Neutrophil (primary cell): ENCODE measurements at regions not wholly inside any gene's neighbourhood (a gene's known extent, or its start where the extent isn't known, plus 50 kb on each side); places are given as distances from the start of the nearest gene placed in this dataset.

Experiments
- H3K27ac ChIP-seq: fragments of 200-600 bp; sonication (generic); 2 replicates; pipeline ENCODE4 v1.5.1; 2016; ENCODE audit warnings: mild to moderate bottlenecking, moderate library complexity
- H3K27me3 ChIP-seq: fragments of 200-600 bp; sonication (generic); 2 replicates; pipeline ENCODE4 v1.6.0; 2016; ENCODE audit warnings: mild to moderate bottlenecking
- H3K36me3 ChIP-seq: fragments of 200-600 bp; sonication (generic); 2 replicates; pipeline ENCODE4 v1.5.1; 2017
- H3K4me1 ChIP-seq, 2 experiments: fragments of 200-600 bp in 1 of 2; sonication (generic) in 1 of 2; 1 replicate in 1 of 2; 2 replicates in 1 of 2; pipeline versions ENCODE4 v1.5.1 to v1.6.1; 2013 to 2016; ENCODE audit warnings: low read depth in 1 of 2, low read length in 1 of 2, mild to moderate bottlenecking in 1 of 2, moderate library complexity in 1 of 2; ENCODE audit not compliant: control insufficient read depth in 1 of 2, insufficient read depth in 1 of 2
- H3K4me3 ChIP-seq, 2 experiments: fragments of 200-600 bp in 1 of 2; sonication (generic) in 1 of 2; 1 replicate in 1 of 2; 2 replicates in 1 of 2; pipeline ENCODE4 v1.5.1; 2013 to 2016; ENCODE audit warnings: low read depth in 1 of 2, low read length in 1 of 2, mild to moderate bottlenecking in 1 of 2, moderate library complexity in 1 of 2
- H3K9me3 ChIP-seq: fragments of 200-600 bp; sonication (generic); 2 replicates; pipeline ENCODE4 v1.5.1; 2016
- TF ChIP-seq, protein P1 (sequence below): fragments of 200-600 bp; sonication (generic); IDR thresholded peaks from 2 replicates; pipeline ENCODE4 v1.5.1; 2016; ENCODE audit warnings: antibody characterized with exemption

DNA sequence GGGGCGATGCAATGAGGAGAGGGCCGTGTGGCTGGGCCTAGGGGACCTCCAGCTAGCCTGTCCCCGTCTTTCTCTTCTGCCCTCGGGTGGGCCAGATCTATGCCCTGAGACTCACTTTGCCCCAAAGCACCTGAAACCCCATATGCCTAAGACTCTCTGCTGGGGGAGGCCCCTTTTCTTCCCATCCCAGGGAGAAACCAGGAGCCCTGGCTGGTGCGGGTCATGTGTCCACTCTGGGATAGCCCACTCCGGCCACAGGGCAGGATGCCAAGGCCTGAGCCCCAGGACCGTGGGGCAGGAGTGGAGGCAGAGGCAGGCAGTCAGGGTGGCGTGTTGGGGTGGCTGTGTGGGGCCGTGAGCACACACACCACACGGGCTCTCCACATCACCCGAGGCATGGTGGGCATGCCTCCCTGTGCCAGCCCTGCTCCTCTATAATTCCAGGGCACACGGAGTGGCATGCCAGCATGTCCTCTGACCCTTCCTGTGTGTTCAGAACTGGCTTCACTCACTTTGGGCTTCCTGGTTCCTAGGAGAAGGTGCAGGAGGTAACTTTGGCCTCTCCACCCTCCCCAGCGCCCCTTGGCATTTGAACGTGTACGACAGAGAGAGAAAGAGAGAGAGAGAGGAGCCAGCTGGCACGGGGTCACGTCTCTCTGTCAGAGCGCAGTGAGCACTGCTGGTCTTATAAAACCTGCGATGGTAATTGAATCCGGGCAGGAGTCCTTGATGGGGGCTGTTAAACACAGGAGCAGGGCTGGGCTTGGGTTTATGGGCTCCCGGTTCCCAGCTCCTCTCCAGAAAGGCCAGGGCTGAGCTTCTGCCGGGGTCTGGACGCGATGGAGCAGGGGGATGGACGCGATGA, 144.2 kb downstream of the KIF26A start:
- no peak overlapping the region for H3K27ac ChIP-seq
- no peak overlapping the region for H3K4me3 ChIP-seq
- no peaks in the 10 kb centered on the region for H3K9me3 ChIP-seq
- H3K4me1 ChIP-seq, result no peaks in the 10 kb centered on the region
- TF ChIP-seq, protein P1, sequence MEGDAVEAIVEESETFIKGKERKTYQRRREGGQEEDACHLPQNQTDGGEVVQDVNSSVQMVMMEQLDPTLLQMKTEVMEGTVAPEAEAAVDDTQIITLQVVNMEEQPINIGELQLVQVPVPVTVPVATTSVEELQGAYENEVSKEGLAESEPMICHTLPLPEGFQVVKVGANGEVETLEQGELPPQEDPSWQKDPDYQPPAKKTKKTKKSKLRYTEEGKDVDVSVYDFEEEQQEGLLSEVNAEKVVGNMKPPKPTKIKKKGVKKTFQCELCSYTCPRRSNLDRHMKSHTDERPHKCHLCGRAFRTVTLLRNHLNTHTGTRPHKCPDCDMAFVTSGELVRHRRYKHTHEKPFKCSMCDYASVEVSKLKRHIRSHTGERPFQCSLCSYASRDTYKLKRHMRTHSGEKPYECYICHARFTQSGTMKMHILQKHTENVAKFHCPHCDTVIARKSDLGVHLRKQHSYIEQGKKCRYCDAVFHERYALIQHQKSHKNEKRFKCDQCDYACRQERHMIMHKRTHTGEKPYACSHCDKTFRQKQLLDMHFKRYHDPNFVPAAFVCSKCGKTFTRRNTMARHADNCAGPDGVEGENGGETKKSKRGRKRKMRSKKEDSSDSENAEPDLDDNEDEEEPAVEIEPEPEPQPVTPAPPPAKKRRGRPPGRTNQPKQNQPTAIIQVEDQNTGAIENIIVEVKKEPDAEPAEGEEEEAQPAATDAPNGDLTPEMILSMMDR, result no peak
- no peaks in the 10 kb centered on the region for H3K27me3 ChIP-seq
- H3K36me3 ChIP-seq, result no peaks in the 10 kb centered on the region

DNA sequence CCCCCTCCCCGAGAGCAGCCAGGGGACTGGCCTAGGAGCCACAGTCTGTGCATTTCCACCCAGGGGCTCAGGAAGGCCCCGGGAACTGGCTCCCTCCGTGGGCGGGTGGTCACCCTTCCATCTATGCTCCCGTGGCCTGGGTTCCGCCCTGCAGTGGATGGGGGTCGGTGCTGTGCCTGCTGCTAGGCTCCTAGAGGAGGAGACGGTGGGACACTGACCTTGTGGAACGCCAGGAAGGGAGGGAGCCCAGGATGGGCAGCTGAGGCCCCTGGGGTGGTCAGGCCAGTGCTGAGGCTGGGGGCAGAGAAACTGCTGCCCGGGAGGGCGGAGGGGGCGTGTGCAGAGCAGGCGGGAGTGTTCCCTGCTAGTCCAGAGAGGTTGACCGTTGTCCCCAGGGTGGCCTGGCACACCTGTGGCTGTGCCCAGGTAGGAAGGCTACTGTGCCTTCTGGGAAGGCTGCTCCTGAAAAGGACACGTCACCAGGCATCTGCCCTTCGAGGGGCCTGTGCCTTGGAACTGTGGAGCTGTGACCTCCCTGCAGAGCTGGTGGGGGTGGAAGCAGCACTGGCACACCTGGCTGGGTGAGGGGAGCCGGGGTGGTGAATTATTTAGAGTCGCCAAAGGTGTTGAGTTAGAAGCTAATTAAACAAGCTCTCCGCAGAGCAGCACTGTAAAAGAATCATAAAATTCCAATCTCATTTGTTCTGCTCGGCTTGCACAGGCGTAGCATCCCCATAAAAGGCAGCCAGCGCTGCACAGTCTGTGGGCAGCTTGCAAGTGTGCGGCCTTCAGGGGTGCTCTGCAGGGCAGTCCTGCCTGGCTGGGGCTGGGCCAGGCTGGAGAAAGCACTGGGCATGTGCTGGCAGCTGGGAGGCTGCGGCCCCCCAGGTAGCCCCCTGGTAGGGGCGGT, 145.1 kb downstream of the KIF26A start:
- TF ChIP-seq, protein P1, result no peak
- Histone ChIP-seq H3K36me3 (no peaks in the 10 kb centered on the region), H3K4me3 (no peak overlapping the region), H3K27ac (no peak overlapping the region), H3K4me1 (no peaks in the 10 kb centered on the region), H3K9me3 (no peaks in the 10 kb centered on the region), H3K27me3 (no peaks in the 10 kb centered on the region)

DNA sequence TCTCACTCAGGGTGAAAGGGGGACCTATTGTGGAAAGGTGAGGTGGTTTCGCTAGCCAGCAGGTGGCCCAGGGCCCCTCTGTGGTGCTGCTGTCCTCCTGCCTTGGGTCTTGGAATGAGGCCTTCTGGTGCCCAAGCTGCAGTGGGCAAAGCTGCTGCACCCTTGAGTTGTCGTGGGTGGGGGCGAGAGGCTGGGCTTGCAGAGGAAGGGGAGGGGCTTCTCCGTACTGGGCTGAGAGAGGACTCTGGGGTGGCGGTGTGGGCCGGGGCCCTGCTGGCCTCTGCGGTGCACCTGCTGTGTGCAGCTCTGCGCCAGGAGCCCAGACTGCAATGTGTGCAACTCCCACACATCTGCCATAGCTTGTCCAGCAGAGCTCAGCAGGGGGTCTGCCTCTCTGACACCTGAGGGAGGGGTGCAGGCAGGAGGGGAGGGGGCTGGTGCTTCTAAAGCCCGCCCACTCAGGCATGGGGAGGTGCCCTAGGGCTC, 145.8 kb downstream of the KIF26A start:
- no peaks in the 10 kb centered on the region for H3K36me3 ChIP-seq
- no peak overlapping the region for H3K4me3 ChIP-seq
- H3K9me3 ChIP-seq, result no peaks in the 10 kb centered on the region
- TF ChIP-seq, protein P1, result no peak
- H3K4me1 ChIP-seq, result no peaks in the 10 kb centered on the region
- no peak overlapping the region for H3K27ac ChIP-seq
- H3K27me3 ChIP-seq, result no peaks in the 10 kb centered on the region

DNA sequence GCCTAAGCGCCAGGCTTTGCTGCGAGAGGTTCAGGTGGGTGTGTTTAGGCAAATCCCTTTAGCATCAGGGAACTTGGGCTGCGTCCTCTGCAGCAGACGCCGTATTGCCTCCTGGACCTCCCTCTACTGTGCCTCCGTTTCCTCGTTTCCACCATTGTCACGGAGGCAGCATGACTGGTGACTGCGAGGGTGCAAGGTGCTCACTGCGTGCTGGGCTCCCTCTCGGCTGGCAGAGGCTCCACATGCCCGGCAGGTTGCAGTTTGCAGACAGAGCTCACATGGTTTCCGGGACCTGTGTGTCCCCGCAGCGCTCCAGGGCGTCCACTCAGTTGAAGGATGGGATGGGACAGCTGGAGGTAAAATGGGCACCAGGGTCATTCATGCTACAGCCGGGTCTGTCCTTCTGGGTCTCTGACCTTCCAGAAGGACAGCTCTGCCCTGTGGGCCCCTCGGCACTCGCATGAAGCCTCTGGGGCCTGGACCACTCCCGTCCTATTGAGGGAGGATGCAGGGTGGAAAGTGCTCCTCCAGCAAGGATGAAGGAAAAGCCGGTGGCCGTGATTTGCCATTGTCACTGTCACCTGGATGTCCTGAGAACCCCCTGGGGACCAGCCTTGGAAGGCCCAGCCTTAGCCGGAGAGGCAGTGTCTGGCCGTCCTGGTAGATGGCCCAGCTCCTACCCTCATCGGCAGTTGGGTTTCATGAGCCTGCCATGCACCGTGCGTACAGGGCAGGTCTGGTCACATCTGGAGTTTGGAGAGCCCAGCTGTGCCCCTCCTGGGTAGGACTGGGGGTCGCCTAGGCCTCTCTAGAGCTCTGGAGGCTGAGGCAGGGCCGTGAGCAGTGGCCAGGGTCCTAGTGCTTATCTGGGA, 146.5 kb downstream of the KIF26A start:
- H3K36me3 ChIP-seq, result no peaks in the 10 kb centered on the region
- no peak overlapping the region for H3K4me3 ChIP-seq
- no peak overlapping the region for H3K27ac ChIP-seq
- H3K27me3 ChIP-seq, result no peaks in the 10 kb centered on the region
- TF ChIP-seq, protein P1, result no peak
- H3K9me3 ChIP-seq, result no peaks in the 10 kb centered on the region
- H3K4me1 ChIP-seq, result no peaks in the 10 kb centered on the region

DNA sequence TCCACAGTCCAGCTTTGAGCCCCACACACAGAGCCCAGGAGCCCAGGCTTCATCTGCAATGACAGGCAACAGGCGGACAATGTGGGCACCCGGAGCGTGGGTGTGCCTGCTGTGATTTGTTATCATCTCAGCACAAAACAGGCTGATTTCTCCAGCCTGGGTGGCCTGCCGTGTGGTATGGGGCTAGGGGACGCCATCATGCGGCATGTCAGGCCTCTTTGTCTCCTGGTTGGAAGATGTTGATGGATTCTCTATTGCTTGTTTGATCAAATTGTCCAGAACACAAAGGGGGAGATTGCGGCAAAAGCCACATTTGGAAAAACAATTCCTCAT, 147.1 kb downstream of the KIF26A start:
- TF ChIP-seq, protein P1, result no peak
- Histone ChIP-seq H3K27me3 (no peaks in the 10 kb centered on the region), H3K4me1 (no peaks in the 10 kb centered on the region), H3K9me3 (no peaks in the 10 kb centered on the region), H3K36me3 (no peaks in the 10 kb centered on the region), H3K27ac (no peak overlapping the region), H3K4me3 (no peak overlapping the region)
